HG02610 (cell line): ENCODE measurements at regions not wholly inside any gene's neighbourhood (a gene's known extent, or its start where the extent isn't known, plus 50 kb on each side); places are given as distances from the start of the nearest gene placed in this dataset.

Experiments used
- ATAC-seq: cut with Tn5 transposase; IDR thresholded peaks from one replicate; pipeline ENCODE4 v1.9.1; 2021; ENCODE audit warnings: mild to moderate bottlenecking, moderate library complexity; ENCODE audit not compliant: unreplicated experiment

GRCh38 chr16:64138006-64138405 is 983.9 kb downstream of the CDH11 start:
- ATAC-seq = no peak

DNA sequence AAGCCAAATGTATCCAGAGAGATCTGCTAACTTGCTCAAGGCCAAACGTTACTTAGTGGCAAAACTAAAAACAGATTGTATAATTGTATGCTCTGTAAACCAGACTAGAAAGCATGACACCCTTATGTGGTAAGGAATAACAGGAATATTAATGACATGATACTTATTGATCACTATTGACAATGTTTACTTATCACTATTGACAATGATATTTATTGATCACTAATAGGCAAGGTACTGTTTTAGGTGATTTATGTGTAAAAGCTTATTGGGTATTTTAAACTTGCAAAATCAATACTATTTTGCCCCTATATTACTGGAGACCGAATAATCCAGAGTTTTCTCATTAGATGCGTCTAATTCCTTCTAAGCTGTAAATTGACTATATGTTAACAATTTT is 985.1 kb downstream of the CDH11 start:
- no peak for ATAC-seq

DNA sequence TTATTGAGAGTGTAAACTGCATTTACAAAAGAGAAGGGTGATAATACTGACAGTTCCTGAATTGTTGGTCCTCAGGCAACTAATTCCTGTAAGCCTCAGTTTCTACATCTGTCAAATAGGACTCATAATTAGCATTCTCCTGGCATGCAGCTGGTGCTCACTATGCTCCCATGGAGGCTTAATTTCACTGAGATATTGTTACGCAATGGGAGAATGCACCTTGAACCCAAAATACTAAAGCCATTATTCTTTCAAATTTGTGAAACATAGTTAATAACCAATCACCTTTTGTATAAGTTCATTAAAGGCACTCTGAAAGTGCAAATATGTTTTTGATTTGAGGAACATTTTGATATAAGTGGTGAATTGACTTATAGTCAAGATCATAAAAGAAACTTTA is 985.5 kb downstream of the CDH11 start:
- no peak for ATAC-seq

- ATAC-seq = no peak
Observed at GRCh38 chr16:64133366-64133765, 988.5 kb downstream of the CDH11 start.

GRCh38 chr16:64132759-64133361 is 989.0 kb downstream of the CDH11 start:
- ATAC-seq = no peak

GRCh38 chr16:64132190-64132589 is 989.7 kb downstream of the CDH11 start:
- ATAC-seq = no peak

GRCh38 chr16:64131423-64131822 is 990.4 kb downstream of the CDH11 start:
- ATAC-seq = no peak

- no peak for ATAC-seq
Observed at GRCh38 chr16:64130140-64130539, 991.7 kb downstream of the CDH11 start.

DNA sequence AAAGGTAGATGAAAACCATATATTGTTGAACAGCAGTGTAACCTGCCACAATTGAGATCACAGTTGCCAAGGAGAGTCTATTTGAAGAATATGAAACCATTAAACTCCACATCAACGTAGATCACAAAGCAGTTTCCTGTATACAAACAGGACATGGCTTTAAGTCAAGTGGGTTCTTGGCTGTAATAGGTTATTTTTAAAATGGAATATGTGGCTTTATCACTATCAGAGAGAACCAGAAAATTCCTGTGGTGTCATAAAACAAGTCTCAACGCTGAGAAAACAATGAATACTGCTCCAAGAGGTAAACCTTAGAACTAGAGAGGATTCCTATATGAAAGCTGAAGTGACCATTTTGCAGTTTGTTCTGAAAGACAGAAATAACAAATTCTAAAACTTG is 999.7 kb downstream of the CDH11 start:
- ATAC-seq = no peak

- ATAC-seq = no peak
Observed at GRCh38 chr16:64121473-64121872, 1000.4 kb downstream of the CDH11 start.

DNA sequence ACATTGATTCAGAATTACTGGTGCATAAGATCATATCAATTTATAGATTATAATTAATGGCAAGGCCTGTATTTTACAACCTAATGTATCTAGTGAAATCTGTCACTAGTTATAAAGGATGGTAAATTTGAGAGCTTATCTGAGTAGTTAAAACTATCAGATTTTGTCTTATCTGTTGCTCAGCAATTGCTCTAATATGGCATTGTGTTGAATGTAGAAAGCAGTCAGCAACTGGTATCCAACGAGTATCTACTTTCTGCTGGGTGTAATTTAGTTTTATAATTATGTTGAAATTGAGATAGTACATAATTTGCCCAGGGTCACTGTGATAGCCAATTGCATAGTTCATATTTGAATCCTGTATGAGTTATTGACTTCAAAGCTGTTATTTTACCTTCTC is 1005.7 kb downstream of the CDH11 start:
- ATAC-seq = no peak

DNA sequence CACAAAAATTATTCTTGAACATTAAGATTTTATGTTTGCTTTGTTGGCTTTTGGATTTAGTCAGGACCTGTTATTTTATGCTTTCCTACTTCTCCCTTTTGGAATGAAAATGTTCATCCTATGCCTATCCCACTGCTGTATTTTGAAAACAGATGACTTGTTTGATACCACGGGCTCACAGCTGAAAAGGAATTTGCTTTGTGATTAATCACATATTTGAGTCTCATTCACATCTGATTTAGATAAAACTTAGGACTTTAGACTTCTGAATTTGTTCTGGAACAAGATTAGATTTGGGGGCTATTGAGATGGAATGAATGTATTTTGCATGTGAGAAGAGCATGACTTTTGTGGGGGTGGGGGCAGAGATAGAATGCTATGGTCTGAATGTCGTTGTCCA is 1012.6 kb downstream of the CDH11 start:
- ATAC-seq = no peak

- ATAC-seq = no peak
Observed at GRCh38 chr16:64102654-64103053, 1019.2 kb downstream of the CDH11 start.

DNA sequence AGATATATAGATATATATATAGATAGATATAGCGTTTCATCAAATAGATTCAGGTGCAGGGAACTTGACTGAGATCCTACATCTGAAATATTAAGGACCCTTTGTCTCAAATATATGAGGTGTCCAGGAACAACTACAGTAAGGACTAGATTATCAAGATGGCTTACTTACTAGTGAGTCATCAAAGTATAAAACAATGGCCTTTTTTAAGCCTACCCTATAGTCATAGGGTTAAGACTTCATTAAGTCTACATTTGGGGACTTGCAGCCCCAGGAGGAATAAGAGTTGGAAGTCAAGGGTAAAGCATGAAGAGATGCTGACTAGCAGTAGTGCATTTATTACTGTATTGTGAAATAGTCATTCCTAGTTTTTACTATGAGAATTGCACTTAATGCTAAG is 1023.4 kb downstream of the CDH11 start:
- ATAC-seq = no peak

DNA sequence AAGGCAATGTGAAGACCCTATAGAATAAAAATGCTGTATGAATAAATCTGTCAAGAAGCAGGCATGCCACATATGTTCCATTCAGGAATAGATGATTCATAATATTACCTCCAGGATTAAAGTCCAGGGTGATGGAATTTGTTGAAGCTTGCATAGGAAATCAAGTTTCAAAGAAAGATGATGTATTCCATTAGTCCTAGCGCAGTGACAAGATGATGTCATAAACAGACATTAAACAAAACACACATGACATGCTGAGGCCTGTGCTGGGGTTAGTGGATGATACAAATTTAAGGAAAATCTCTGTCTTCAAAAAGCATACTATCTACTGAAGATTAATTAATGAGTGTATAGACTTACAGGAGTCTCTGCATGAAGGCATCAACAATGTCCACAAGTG is 1025.2 kb downstream of the CDH11 start:
- no peak for ATAC-seq

DNA sequence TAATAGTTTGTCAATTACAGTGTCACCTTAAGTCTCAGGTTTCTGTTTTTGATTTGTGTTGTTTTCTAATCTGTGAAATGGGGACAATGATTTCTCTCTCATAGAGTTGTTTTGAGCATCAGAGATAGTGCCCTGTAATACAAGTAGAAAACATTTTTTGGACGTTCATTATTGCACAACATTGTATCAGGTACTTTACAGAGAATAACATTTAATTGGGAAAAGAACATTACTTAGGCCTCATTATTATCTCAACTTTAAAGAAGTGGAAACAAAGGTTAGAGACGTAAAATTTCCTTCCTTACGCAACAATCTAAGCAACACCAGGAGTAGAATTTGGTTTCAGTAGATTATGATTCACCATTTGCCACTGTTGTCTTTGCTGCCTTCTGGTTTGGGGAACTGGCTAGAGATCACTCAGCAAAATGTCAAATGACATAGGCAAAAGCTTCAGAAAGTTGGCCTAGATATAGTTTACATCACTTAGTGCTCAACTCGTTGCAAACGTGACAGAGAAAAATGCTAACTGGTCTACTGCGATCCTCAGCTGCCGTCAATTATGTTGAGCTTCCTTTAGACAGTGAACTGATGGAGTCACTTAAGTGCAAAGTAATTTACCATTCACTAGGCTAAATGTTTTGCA is 1026.8 kb downstream of the CDH11 start:
- ATAC-seq = no peak

DNA sequence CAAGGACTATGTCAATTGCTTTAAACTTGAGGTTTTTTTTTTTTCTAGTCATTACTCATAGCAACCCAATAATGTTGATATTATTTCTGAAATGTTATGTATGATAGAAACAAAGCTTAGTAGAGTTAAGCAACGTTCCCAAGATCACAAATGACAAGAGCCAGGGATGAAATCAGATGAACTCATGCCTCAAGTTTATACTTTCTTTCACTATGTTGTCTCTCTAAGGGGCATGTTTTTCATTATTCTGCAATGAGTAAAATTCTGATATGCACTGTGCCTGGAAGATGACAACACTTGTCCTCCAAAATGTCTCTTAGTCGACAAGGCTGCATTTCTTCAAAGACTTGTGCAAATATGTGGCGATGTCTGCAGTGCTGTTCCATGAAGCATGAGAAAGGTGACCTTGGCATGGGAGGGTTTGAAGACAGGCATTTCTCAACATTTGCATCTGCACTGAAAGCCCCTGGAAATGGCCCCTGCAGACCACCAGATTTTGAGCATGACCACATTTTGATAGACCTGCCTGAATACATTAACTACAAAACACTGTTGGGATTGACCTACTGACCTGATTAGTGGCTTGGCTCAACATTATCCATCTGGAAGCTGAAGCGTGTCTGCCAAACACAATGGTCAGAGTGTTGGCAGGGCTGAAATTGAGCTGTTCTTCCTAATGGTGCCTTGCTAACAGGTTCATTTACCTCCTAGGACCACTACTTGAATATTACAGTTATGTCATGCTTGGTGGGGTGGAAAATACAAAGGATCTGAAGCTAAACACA is 1027.5 kb downstream of the CDH11 start:
- ATAC-seq = no peak

DNA sequence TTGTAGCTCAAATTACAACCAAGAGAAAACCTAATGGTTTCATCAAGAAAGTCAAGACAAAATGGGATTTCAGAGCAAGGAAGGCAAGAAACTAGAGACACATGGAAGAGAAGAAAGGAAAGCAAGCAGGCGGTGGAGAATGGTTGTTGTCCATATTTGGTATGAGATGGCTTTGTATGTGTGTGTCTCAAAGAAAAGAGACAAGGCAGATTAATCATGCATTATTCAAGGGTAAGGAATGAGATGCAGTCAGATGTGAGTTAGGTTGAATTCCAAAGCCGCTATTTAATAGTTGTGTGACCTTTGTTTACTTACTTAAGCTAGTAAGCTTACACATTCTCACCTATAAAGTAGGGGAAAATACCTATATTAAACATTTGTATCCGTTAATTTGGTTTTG is 1029.6 kb downstream of the CDH11 start:
- ATAC-seq = no peak

DNA sequence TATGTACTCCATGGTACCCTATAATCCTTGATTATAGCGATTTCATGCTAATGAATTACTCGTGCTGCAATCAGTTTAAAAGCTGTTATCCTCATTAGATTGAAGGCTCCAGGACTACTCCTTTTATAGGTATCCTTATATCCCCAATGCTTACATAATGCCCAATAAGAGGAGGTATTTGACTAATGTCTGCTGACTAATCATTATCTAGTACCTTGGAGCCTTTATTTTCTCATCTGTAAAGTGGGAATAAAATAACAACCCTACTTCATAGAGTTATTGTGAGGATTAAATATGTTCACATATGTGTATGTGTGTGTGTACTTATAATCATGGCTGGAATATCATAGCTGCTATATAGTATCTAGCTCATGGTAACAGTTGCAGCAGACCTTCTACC is 1031.5 kb downstream of the CDH11 start:
- ATAC-seq = no peak

DNA sequence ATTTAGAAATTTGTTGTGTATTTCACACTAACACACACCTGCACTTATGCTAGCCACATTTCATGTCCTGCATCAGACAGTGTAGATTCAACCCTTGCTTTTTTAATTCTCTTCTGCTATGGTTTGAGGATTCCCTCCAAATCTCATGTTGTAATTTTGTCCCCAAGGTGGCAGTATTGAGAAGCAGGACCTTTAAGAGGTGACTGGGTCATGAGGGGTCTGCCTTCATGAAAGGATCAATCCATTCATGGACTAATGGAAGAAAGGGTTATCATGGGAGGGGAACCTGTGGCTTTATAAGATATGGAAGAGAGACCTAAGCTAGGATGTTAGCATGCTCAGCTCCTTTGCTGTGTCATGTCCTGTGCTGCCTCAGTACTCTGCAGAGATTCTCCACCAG is 1032.2 kb downstream of the CDH11 start:
- no peak for ATAC-seq

GRCh38 chr16:64088838-64089237 is 1033.0 kb downstream of the CDH11 start:
- no peak for ATAC-seq

GRCh38 chr16:64085296-64085695 is 1036.6 kb downstream of the CDH11 start:
- no peak for ATAC-seq
